Suppressor macrophage treated with lipopolysaccharide for 1 hour (primary cell): ENCODE measurements at regions not wholly inside any gene's neighbourhood (a gene's known extent, or its start where the extent isn't known, plus 50 kb on each side); places are given as distances from the start of the nearest gene placed in this dataset.

Experiments used
- DNase-seq, 3 donors: peaks; one replicate each; pipeline ENCODE4 v3.0.0-alpha.2; 2020 to 2022

DNA sequence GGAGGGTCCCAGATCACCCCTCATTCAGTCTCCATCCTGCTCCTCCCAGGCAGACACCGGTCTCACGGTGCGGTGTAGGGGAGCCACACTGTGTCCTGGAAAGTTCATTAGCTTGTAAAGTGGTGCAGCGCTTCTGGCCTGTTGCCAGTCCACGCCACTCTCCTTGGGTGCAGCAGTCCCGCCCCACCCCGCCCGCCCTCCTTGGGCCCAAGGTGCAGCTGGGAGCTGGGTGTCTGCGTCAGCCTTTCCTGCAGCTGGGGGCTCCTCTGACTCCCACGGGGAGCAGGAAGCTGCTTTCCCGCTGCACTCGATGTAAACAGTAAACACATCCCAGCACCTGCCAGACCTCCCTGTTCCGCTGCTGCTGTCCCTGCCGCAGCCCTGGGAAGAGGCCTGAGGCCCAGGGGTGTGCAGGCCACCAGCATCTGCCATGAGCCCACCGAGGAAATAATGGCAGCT is 53.8 kb upstream of the ASB18 start:
- DNase-seq, result no peak

DNA sequence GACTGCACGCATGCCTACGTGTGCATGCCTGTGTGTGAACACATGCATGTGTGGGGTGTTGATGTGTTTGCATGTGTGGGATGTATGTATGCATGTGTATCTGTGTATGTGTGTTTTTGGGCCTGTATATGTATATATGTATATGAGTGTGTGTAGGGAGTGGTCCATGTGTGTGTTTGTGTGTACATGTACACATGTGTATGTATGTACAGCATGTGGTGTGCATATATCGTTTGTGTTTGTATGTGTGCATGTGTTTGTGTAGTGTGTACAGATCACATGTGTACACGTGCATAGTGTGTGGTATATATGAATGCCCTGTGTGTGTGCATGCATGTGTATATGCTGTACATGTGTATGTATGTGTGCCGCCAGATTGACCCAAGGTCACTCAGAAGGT is 54.2 kb upstream of the ASB18 start:
- DNase-seq, result no peak

DNA sequence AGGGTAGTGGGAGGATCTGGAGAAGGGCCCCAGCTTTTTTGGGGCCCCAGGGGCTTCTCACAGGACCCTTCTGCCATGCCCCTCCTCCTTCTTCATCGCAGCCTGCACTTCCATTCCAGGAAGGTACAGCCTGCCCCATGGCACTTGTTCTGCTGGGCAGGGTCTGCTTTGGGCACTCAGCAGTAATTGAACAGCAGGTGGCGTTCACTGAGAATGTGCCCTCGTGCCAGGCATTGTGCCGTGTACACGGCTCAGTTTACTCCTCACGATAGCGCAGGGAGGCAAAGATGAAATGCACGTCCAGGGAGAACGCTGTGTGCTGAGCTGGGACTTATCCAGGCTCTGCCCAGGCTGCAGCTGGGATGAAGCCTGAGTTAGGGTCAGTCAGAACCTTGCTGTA is 54.8 kb upstream of the ASB18 start:
- DNase-seq, result no peak

DNA sequence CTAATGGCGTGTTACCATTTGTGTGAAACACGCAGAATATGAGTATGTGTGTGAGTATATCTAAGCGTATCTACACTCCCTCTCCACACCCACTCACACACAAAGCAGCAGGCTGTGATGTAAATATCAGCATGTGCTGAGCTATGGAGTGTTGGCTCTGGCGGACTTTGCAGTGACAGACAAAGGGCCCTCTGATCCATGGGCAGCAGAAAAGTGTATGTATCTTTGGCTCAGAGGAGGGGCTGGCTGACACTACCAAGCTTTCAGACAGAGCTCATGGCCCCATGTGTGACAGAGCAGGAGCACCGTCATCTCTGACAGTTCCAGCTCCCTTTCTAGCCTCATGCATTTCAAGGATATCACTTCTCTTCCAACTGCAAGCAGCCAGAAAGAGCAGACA is 57.2 kb upstream of the ASB18 start:
- no peak for DNase-seq

DNA sequence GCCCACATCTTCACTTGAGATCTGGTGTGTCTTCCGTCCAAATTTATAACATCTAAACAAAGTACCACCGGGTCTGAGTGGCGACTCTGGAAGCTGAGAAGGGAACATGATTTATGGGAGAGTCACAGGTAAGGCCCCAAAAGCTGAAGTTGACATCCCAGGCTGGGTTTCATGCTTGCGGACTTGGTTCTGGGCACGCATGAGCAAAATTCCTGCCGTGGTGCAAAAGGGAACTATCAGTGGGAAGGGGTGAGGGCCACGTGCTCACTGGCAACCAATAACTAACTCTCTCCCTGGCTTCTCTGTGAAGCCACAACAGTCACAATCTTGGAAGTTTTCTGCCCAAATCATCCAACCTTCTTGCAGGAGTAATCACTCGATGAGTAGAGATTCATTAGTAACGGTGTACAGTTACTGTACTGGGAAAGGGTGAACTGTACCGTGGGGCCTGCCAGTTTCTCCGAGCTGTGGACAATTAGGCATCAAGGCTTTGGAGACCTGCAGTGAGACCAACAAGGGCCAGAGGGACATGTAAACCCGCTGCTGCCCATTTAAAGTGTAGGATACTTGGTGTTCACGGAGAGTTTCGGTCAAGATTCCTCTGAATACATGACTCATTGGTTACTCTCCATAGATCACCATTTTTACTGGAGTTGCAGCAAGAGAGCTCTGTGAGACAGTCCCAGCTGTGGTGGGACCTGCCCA is 69.4 kb upstream of the ASB18 start:
- no peak for DNase-seq

DNA sequence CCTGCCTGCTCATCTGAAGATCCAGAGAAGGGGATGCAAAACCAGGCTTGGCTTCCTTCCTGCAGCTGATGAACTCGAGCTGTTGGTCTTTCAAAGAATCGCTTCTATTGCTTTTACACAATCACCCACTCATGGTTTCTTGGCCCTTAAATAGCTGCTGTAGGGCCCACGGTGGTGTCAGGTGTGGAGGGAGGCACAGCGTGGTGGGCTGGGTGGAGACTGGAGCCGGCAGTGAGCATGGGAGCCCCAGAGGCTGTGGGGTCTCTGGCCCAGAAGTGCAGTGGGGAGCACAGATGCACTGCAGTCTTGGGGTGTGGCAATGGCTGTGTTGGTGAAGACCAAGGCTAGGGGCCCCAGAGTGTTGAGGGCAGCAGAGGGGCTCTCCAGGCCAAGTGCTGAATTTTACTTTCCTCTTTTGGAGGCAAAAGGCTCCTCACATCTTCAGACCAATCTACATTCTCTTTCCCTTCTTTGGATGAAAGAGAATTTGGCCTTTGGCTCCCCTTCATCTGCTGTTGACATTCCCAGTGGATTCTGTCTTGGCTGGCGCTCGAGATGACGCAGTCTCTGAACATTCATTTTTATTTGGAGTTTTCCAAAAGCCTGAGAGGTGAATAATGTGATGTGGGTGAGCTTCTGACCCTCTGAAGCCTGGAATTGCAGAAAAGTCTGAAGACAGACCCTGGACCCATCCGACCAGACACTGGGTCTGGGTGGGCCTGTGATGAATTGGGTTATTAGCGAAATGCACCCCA is 70.1 kb upstream of the ASB18 start:
- DNase-seq, result no peak

DNA sequence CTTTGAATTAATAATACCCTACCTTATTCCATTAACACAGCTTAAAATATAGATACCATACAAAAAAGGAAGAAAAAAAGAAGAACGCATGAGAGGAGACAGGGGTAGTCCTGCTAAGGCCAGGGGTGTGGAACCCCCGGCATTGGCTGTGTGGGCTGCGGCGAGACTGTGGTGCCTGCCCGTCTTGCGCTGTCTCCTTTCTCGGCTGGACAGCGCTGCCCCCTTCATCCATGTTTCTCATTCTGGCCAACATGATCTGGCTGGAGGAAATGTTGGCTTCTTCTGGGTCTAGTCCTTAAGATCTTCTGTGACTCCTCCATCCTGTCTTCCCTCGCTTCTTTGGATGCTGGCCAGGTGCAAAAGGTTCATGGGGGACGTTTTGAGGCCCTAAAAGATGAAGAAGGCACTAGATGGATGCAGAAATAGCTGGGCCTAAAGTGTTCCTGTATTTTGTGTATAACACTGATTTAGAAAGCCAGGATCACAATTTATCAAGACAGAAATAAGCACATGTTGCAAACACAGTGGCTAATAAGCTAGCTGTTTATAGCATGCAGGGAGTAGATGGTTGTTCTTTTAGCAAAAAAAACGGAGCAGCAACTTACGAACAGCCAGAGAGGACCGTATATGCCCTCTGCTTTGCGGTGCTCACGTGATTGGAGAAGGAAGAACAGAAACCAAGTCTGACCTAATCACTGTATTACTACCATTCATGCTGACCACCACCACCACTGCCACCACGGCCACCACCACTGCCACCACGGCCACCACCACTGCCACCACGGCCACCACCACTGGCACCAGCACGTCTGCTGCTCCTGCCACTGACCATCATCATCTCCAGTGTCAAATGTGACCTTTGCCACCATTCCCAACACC is 71.7 kb upstream of the ASB18 start:
- no peak for DNase-seq

DNA sequence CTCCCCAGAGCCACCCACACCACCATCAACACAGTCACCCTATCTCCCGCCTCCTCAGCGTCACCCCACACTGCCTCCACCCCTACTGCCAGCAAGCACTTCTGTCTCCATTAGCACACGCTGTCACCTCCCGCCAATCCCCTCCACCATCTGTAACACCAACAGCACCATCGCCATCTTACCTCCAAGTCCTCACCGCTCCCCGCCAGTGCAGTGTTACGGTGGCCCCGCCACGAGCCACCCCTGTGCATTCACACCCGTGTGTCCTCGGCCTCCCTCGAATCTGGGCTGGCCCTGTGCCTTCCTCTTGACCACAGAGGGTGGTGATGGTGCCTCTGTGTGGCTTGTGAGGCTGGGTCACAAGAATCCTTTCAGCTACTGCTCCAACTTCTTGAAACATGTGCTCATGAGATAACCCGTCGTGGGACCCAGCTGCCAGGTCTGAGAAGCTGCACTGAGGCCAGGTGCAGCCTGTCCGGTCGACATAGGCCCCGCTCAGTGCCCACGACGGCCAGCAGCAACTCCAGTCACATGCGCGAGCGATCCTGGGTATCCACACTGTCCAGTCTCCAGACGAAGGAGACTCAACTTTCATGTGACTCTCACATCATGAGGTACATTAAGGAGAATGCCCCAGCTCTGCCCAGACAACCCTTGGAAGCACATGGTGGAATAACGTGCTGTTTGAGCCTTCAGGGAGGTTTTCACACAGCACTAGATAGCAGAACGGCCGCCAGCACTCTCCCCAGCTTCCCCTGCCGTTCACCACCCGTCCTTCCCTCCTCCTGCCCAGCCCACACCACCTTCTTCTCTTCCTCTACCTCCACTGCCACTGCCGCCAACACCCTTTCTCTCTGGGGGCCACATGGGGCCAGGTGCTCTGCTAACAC is 72.6 kb upstream of the ASB18 start:
- DNase-seq, result no peak

DNA sequence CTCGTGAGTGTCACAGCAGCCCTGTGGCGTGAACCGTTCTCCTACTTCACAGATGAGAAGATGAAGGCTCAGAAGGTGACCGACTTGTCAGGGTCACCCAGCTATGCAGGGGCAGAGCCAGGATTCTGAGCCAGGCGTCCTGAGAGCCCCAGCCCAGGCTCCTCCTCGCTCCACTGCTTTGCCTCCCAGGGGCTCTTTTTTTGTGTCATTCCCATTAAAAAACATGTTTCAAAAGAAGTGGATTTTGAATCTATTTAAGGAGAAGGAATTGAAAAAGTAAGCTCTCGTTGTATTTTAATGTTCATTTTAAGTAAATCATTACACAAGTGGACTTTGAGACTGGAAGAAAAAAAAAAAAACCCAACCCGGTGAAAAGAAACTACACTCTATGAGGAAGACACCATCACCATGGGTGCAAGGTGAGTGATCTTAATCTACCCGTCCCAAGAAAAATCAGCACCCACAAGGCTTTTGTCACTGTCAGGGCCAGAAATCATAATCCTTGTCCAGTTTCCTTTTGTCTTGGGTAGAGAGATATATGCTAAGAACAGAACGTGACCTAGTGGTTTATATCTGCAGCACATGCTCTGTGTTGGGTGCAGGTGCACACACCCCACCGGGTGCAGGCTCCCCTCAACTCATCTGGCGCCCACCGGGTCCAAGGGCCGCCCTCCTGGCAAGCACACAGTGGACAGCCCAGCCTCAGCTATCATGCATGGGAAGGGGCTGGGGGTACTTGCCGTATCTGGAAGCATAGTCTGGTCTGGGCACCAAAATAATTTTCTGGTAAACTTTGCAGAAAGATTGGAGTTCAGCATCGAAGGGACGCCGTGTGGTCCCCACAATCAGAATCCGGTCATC is 73.5 kb upstream of the ASB18 start:
- DNase-seq, result no peak

DNA sequence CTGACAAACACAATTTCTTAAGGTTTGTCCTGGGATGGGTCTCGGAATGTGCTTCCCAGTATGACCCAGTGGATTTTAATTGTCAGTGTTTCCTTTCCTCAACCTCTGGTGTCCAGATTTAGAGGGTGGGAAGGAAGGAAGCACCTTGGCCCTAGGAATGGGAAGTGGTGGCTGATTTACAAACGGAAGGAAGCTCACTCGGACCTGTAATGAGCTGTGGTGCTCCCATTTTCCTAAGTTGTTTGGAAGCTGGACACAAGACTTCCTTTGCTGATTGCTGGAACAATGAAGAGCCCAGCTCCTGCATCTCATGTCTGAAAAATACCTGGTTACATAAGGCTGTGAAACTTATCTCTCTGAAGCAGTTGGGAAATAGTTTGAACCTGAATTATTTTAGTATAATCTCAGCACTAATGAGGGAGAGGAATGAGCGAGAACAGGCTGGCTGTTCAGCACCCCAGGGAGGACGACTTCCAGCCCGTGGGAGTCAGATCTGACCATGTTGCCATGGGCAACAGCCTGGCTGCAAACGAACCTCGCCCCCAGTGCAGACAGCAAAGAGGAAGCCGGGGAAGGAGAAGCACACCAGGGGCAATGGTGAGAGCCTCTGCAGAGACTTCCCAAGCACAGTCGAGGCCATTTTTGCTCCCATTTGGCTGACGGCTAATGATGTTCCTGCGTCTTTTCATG is 74.4 kb upstream of the ASB18 start:
- peak; percentile 63 to 76 (median 71) for DNase-seq

DNA sequence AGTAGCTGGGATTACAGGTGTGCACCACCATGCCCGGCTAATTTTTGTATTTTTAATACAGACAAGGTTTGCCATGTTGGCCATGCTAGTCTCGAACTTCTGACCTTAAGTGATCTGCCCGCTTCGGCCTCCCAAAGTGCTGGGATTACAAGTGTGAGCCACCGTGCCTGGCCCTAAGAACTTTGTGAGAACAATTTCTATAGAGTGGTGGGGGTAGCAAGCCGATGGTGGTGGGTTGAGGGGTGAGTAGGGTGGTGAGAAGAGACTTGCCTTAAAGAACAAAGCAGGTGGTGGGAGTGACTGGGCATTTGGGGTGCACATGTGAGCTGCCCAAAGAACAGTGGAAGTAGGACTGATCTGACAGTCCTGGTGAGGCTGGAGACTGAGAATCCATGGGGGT is 76.0 kb upstream of the ASB18 start:
- DNase-seq, result no peak

DNA sequence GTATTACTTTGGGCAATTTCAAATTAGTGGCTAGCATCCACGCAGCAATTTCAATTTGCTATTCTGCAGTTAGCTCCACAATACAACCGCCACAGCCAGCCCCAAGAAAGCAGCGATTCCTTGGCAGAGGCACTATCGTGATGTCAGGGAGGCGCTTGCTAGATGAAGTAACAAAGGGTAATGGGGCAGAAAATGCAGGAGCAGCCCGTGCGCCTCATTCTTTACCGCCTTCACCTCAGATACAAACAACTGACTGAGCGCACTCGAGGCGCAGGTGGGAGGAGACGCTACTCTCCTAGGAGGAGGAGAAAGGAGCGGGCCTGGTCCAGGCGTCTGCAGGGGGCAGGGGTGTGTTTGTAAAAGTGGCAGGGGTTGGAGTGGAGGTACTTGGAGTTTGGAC is 76.9 kb upstream of the ASB18 start:
- no peak for DNase-seq

DNA sequence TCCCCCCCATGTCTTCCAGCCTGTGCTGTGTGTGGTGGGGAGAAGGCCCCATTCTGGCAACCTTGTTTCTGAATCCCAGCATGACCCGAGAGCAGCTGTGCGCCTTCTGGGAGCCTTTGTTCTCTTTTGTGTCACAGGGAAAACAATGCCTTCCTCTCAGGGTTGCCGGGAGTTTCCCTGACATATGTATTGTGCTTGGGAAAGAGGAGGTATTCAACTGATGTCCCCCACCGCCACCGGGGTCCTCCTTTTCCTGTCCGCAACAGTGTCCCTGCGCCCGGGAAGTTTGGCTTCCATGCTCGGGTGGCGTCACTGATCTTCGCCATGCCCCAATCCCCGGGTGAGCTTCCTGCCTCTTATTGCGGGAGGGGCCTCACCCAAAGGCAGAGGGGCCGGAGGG is 77.5 kb upstream of the ASB18 start:
- no peak for DNase-seq

DNA sequence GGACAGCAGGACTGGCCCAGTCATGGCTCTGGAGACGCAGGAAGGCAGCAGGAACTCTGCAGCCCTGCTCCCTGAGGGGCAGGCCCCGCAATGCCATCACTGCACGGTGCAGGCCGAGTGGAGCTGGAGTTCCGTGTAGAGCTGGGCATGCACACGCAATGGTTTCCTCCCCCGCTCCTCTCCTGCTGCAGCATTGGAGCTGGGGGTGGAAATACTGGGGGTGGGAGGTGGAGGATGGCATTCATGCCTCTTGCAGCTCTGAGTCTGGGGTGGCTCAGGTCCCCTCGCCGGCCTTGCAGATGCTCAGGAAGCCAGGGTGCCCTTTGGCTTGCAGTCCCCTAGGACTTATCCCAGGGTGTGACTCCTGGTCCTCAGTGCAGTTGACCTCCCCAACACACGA is 78.3 kb upstream of the ASB18 start:
- no peak for DNase-seq

DNA sequence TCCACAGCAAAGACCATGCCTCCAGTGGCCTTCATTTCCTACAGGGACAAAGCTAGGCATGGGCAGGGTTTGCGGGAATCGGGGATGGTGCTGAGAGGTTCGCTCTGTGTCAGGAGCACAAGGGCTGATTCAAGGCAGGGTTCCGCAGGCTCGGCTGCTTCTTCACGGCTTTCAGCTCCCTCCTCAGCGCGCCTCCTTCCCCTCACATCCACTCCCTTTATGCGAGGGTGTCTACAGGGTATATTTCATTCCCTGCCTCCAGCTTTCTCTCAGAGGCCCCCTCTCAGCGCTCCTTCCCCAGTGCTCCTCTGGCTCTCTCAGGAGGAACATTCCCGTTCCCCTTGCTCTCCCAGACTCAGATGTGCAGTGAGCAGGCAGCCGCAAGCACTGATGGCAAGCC is 78.7 kb upstream of the ASB18 start:
- DNase-seq, result no peak

DNA sequence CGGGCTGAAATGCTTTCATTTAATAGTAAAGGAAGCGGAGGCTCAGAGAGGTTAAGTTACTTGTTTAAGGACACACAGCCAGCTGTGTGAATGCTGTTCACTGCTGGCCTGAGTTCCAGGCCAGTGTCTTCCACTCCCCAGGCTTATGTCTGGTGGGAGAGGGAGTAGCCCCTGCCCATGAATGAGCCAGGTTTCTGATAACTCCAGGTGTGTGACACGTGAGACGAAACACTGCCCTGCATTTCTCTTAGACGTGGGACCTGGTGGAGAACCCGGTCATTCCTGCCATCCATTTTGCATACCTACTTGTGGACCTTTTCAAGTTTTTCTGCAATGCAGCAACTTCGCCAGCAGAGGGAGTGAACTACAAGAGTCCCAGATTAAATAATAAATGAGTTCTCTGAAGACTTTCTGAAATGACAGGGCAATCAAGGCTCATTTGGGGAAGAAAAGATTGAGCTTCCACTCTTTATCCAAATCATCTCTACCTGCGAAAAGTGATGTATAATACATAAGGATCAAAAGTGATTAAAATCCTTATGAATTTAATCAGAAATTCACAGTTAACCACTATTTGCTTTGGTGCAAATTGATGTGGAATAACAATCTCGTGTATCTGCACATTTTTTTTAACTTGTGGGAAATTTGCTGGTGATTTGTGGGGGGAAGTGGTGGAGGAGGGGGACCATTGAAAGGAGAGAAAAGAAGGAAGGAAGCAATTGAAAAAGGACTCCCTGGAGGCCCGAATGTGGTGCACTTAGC is 79.4 kb upstream of the ASB18 start:
- DNase-seq, result peak; percentile 73 to 84 (median 73)

DNA sequence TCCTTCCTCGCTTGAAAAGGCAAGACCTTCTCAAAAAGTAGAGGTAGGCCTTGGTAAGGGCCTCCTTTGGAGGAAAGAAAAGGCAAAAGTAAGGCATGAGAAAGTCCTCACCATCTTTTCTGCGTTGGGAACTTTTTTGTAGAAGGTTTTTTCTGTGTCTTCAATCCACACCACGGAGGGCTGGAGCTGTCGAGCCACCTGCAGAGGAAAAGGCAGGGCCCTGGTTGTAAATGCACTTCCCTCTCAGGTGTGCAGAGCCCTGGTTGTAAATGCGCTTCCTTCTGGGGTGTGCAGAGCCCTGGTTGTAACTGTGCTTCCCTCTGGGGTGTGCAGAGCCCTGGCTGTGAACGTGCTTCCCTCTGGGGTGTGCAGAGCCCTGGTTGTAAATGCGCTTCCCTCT is 80.2 kb upstream of the ASB18 start:
- no peak for DNase-seq

DNA sequence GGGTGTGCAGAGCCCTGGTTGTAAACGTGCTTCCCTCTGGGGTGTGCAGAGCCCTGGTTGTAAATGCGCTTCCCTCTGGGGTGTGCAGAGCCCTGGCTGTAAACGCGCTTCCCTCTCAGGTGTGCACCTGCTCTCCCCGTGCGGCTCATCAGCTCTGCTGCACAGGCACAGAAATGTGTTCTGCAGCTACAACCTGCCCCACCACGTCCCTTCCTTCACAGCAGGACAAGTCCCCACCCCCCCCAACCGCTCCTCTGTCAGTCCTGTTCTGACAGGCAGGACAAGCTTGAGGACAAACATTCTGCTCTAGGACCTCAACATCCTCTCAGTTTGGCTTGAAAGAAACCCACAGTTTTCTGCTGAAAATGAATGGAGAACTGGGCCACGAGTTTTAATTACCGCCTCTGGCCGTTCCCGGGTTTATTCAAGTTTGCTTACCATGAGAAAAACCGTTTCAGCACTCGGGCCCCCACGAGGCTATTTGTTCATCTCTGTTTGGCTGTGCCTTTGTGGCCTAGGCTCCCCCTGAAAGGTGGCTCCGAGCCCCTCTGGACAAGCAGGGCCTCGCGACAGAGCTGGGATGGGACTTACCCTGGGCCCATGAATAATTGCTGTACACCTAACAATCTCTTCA is 81.0 kb upstream of the ASB18 start:
- DNase-seq, result no peak

DNA sequence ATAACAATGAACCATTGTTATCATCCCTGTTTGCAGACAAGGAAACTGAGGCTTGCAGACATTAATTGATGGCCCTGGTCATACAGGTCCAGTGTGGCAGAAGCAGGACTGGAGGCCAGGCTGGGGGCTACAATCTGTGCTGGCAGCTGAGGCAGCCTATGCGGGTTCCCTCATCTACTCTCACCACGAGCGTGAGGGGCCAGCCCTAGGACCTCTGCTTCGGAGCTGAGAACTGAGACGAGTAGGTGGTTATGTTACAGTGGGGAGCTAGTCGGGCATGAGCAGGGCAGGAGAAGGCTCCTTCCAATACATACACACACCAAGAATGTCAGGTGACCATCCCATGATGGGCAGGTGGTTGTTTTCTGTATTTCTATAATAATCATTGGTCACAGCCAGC is 82.2 kb upstream of the ASB18 start:
- DNase-seq, result no peak

DNA sequence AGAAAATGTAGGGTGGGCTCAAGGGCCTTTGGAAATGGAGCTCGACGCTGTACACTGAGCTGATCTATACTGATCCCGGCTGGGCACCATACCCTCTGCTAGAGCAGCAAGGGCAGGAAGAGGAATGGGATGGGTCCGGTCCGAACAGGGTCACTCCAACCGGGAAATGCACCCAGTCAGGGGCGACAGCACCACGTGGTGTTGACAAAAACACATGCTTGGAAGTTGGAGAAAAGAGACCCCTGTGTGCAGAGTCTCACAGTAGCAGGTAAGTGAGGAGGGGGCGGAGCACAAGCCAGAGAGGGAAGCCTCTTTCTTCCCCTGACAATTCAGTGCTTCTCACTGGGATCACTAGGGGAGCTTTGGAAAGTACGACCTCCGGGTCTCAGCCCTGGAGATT is 84.1 kb upstream of the ASB18 start:
- no peak for DNase-seq
